OCI-LY7 (cell line): ENCODE measurements at regions not wholly inside any gene's neighbourhood (a gene's known extent, or its start where the extent isn't known, plus 50 kb on each side); places are given as distances from the start of the nearest gene placed in this dataset.

Source experiments
- BruUV-seq: library from RNA; stranded (reverse); fragments of 400-500 nt; replicated peaks from 2 replicates; lab custom pipeline; 2021; lab: Mats Ljungman, UMichigan
- CTCF ChIA-PET: fragments of 300-600 bp; sonication (Branson Sonifier 250); formaldehyde crosslinking; loops from one replicate; lab custom pipeline; 2022; ENCODE audit warnings: antibody characterized with exemption; ENCODE audit not compliant: unreplicated experiment; lab: Charles Lee
- POLR2A ChIA-PET: fragments of 300-600 bp; sonication (Branson Sonifier 250); formaldehyde crosslinking; loops from one replicate; lab custom pipeline; 2022; ENCODE audit warnings: antibody characterized with exemption; lab: Charles Lee
- DNase-seq: peaks from one replicate; pipeline ENCODE4 v3.0.0-alpha.2; 2015; ENCODE audit warnings: low spot score
- H2AFZ ChIP-seq: fragments of 200-600 bp; sonication (generic), shearing (Covaris generic); 2 replicates; pipeline ENCODE4 v1.6.1; 2014; ENCODE audit warnings: mild to moderate bottlenecking, antibody characterized with exemption, low read length, moderate library complexity
- H3K27ac ChIP-seq: fragments of 200-600 bp; sonication (generic); 2 replicates; pipeline ENCODE4 v1.5.1; 2014; ENCODE audit warnings: mixed run types, low read depth, mild to moderate bottlenecking, moderate library complexity, low read length, inconsistent platforms; ENCODE audit not compliant: poor library complexity, severe bottlenecking
- H3K36me3 ChIP-seq: fragments of 200-600 bp; sonication (generic); 2 replicates; pipeline ENCODE4 v1.6.1; 2014; ENCODE audit warnings: mild to moderate bottlenecking, antibody characterized with exemption, low read length, moderate library complexity, mixed read lengths; ENCODE audit not compliant: insufficient read depth
- H3K4me1 ChIP-seq: fragments of 200-600 bp; sonication (generic); 2 replicates; pipeline ENCODE4 v1.5.1; 2014; ENCODE audit warnings: mild to moderate bottlenecking, low read length; ENCODE audit not compliant: insufficient read depth, poor library complexity, severe bottlenecking
- H3K4me2 ChIP-seq: fragments of 200-600 bp; sonication (generic); 2 replicates; pipeline ENCODE4 v1.6.1; 2014; ENCODE audit warnings: mild to moderate bottlenecking, low read length
- H3K4me3 ChIP-seq: fragments of 200-600 bp; sonication (generic); 2 replicates; pipeline ENCODE4 v1.5.1; 2014; ENCODE audit warnings: mild to moderate bottlenecking, low read depth, low read length; ENCODE audit not compliant: poor library complexity, severe bottlenecking
- H3K79me2 ChIP-seq: fragments of 200-600 bp; sonication (generic); 2 replicates; pipeline ENCODE4 v1.6.1; 2016; ENCODE audit warnings: low read depth, mild to moderate bottlenecking, low read length, moderate library complexity, mixed read lengths; ENCODE audit not compliant: insufficient read depth
- H3K9me2 ChIP-seq: fragments of 200-600 bp; sonication (generic); 2 replicates; pipeline ENCODE4 v1.6.1; 2016; ENCODE audit warnings: mild to moderate bottlenecking, low read length, mixed read lengths; ENCODE audit not compliant: insufficient read depth
- H3K9me3 ChIP-seq: fragments of 200-600 bp; sonication (generic); 2 replicates; pipeline ENCODE4 v1.6.1; 2014; ENCODE audit warnings: mild to moderate bottlenecking, mixed run types, low read length, mixed read lengths
- H4K20me1 ChIP-seq: fragments of 200-600 bp; sonication (generic); 2 replicates; pipeline ENCODE4 v1.6.1; 2014; ENCODE audit warnings: mild to moderate bottlenecking, antibody characterized with exemption, low read length, moderate library complexity, mixed read lengths; ENCODE audit not compliant: insufficient read depth
- EZH2phosphoT487 ChIP-seq: fragments of 200-600 bp; sonication (generic); IDR thresholded peaks from 2 replicates; pipeline ENCODE4 v1.6.1; 2018; ENCODE audit warnings: low read depth, borderline replicate concordance, mild to moderate bottlenecking, mixed run types, antibody characterized with exemption, low read length, moderate library complexity, mixed read lengths
- intact Hi-C: fragments of 100-400 bp; cut with micrococcal nuclease; formaldehyde crosslinking; loops from one replicate; pipeline ENCODE4 v1.10.0; 2022; ENCODE audit not compliant: unreplicated experiment
- TF ChIP-seq, protein P1 (sequence below): fragments of 200-600 bp; sonication (generic); conservative IDR thresholded peaks from 2 replicates; pipeline ENCODE4 v1.5.1; 2014; ENCODE audit warnings: mild to moderate bottlenecking, antibody characterized with exemption, low read length, moderate library complexity, mixed read lengths

DNA sequence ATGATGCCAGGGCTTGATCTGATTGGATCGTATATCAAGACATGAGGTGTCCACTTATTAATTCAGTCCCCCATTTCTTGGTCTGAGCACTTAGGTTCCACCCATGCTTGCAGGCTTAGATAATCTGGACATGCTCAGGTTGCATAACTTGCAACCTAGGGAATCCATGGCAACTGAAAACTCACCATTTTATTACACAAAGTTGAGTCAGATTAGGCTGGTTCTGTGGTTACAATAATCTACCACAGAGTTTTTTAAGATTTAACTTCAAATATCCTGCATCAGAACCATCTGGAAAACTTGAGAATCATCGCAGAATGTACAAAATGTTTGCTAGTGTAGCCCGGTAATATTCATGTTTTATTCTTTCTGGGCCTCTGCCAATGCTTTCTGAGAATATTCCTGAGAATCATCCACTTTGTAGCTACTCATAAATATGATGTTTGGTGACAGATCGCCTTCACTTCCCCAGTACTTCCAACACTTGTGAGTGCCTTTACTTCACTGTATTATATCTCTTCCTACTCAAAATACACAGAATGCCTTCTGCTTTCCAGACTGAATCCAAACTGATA lies 707.2 kb upstream of the ADAMTS5 start:
- Histone ChIP-seq H3K9me2 (no peaks in the 10 kb centered on the region), H3K79me2 (no peaks in the 10 kb centered on the region), H3K27ac (no peak overlapping the region), H3K4me2 (no peak overlapping the region), H3K9me3 (0 out of 2 replicates have a peak, but pooled peaks cover 8% of the 10 kb centered on the region), H3K36me3 (no peaks in the 10 kb centered on the region), H3K4me1 (no peaks in the 10 kb centered on the region), H3K4me3 (no peak overlapping the region), H4K20me1 (no peaks in the 10 kb centered on the region), H2AFZ (no peak overlapping the region)
- POLR2A ChIA-PET: no interaction called here
- TF ChIP-seq, protein P1, sequence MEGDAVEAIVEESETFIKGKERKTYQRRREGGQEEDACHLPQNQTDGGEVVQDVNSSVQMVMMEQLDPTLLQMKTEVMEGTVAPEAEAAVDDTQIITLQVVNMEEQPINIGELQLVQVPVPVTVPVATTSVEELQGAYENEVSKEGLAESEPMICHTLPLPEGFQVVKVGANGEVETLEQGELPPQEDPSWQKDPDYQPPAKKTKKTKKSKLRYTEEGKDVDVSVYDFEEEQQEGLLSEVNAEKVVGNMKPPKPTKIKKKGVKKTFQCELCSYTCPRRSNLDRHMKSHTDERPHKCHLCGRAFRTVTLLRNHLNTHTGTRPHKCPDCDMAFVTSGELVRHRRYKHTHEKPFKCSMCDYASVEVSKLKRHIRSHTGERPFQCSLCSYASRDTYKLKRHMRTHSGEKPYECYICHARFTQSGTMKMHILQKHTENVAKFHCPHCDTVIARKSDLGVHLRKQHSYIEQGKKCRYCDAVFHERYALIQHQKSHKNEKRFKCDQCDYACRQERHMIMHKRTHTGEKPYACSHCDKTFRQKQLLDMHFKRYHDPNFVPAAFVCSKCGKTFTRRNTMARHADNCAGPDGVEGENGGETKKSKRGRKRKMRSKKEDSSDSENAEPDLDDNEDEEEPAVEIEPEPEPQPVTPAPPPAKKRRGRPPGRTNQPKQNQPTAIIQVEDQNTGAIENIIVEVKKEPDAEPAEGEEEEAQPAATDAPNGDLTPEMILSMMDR: no peak
- TF ChIP-seq EZH2phosphoT487: no peak
- DNase-seq: no peak
- intact Hi-C loops: no loop called here
- CTCF ChIA-PET: no interaction called here
- no TSS peak for BruUV-seq

GRCh38 chr21:27673581-27673980 lies 706.7 kb upstream of the ADAMTS5 start:
- Histone ChIP-seq H2AFZ (no peak overlapping the region), H3K4me2 (no peak overlapping the region), H3K9me2 (no peaks in the 10 kb centered on the region), H3K9me3 (0 out of 2 replicates have a peak, but pooled peaks cover 10% of the 10 kb centered on the region), H3K27ac (no peak overlapping the region), H3K36me3 (no peaks in the 10 kb centered on the region), H4K20me1 (no peaks in the 10 kb centered on the region), H3K79me2 (no peaks in the 10 kb centered on the region), H3K4me1 (no peaks in the 10 kb centered on the region), H3K4me3 (no peak overlapping the region)
- TF ChIP-seq, protein P1: no peak
- no peak for TF ChIP-seq EZH2phosphoT487
- ChIA-PET POLR2A (interaction anchor here (0.8 to 1.3 kb wide), 2 partner anchors 9 to 21 kb away, joined by 3 read pairs; no protein-coding TSS in a partner anchor), CTCF (no interaction called here)
- no TSS peak for BruUV-seq
- DNase-seq: no peak
- intact Hi-C loops: no loop called here

DNA sequence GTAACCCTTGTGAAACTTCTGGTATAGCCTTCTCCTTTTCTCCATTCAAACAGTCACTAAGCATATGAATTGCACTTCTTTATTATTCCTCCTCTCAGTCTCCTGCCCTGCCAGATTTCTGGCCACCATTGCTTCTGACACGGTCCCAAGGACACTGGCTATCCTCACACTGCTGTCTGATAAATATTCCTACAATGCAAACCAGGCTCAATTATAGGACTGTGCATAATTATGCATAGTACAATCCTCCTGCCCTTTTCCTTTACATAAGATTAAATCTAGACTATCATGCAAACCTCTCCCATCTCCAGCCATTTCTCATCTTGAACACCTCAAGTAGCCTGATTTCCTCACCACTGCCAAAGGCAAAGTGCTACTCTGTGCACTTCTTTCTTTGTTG lies 704.3 kb upstream of the ADAMTS5 start:
- BruUV-seq: no TSS peak
- no peaks in the 10 kb centered on the region for H4K20me1 ChIP-seq
- intact Hi-C loops: no loop called here
- H3K4me3 ChIP-seq: no peak overlapping the region
- no peak overlapping the region for H3K4me2 ChIP-seq
- ChIA-PET POLR2A (interaction anchor here (0.5 kb wide), 1 partner anchor 21 kb away, joined by 3 read pairs; no protein-coding TSS in a partner anchor), CTCF (no interaction called here)
- no peaks in the 10 kb centered on the region for H3K79me2 ChIP-seq
- H3K4me1 ChIP-seq: no peaks in the 10 kb centered on the region
- TF ChIP-seq, protein P1: no peak
- DNase-seq: no peak
- no peaks in the 10 kb centered on the region for H3K9me2 ChIP-seq
- no peaks in the 10 kb centered on the region for H3K36me3 ChIP-seq
- H2AFZ ChIP-seq: no peak overlapping the region
- H3K9me3 ChIP-seq: 0 out of 2 replicates have a peak, but pooled peaks cover 3% of the 10 kb centered on the region
- no peak overlapping the region for H3K27ac ChIP-seq
